GM21390 (cell line): ENCODE measurements at regions not wholly inside any gene's neighbourhood (a gene's known extent, or its start where the extent isn't known, plus 50 kb on each side); places are given as distances from the start of the nearest gene placed in this dataset.
"Not testable (repeated sequence)": the region's sequence is repeated elsewhere in the genome, so short reads cannot be mapped to it uniquely, and the experiment has no call there.

Experiments
- ATAC-seq: cut with Tn5 transposase; IDR thresholded peaks from one replicate; pipeline ENCODE4 v1.9.1; 2021; ENCODE audit not compliant: unreplicated experiment

DNA sequence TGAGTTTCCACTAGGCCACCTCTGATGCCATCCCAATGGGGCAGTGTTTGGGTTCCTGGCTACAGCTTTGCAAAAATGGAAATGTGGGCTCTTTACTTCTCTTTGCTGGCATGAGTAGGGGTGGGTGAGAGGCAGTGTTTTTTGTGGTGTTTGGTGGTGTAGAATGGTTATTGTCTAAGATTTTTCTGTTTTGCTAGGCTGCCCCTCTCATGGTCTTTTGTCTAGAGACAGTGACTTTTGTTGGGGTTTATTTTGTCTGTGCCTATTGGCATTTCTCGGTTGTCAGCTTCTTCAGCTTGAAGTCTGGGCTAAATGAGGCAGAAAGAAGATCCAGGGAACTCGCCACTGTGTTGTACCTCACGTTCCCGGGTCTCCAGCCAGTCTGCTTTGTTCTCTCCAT lies 112.1 kb downstream of the CENPF start:
- ATAC-seq, result no peak

DNA sequence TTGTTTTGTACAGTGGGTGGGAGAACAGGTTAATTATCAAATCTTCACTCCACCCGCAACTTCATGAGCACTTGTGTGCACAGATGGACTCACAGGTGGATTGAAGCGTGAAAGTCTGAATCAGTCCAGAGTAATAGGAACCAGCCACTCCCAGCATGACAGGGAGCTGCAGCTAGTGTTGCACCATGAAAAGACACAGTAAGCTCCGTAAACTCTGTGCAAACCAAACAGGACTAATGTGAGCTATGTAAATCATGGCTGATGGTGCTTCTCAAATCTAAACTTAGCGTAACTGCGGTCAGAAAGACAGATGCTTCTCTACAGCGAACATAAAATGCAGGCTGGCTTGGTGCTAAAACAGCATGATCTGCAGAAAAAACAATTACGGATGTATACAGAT lies 114.4 kb downstream of the CENPF start:
- ATAC-seq, result no peak

GRCh38 chr1:214718724-214719123 lies 115.7 kb downstream of the CENPF start:
- no peak for ATAC-seq

- no peak for ATAC-seq
Measured at GRCh38 chr1:214719207-214719606, 116.2 kb downstream of the CENPF start.

DNA sequence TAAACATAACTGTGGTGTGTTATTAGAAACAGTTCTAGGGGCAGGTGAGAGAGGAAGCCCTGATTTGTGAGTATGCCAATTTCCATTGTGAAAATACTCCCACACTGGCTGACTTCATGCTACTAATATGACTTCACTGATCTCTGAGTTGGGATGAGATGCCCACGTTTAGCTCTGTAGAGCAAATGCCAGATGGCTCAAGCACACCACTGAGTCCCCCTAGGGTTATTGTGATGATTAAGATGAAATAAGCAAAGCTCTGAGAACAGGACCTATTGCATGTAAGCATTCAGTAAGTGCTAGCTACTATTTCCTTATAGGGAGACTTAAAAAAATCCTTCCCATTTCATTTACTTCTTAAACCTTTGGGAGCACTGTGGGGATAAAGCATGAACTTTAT lies 117.6 kb downstream of the CENPF start:
- no peak for ATAC-seq

- no peak for ATAC-seq
Measured at GRCh38 chr1:214727274-214727673, 124.3 kb downstream of the CENPF start.

GRCh38 chr1:214739621-214740238 lies 136.7 kb downstream of the CENPF start:
- no peak for ATAC-seq

DNA sequence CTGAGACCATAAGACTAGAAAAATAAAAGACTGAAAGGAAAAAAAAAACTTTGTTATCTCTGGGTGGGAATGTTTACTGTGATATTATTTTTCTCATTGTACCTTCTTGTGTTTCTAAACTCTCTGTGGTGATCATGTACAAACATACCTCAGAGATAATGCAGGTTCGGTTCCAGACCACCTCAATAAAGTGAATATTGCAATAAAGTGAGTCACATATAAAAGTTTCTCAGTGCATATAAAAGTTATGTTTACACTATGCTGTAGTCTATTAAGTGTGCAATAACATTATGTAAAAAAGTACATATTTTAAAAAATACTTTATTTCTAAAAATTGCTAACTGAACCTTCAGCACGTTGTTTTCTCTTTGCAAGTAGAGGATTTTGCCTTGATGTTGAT lies 137.5 kb downstream of the CENPF start:
- no peak for ATAC-seq

- no peak for ATAC-seq
Measured at GRCh38 chr1:214747050-214747635, 144.1 kb downstream of the CENPF start.

- ATAC-seq, result no peak
Measured at GRCh38 chr1:214753236-214753852, 150.3 kb downstream of the CENPF start.

DNA sequence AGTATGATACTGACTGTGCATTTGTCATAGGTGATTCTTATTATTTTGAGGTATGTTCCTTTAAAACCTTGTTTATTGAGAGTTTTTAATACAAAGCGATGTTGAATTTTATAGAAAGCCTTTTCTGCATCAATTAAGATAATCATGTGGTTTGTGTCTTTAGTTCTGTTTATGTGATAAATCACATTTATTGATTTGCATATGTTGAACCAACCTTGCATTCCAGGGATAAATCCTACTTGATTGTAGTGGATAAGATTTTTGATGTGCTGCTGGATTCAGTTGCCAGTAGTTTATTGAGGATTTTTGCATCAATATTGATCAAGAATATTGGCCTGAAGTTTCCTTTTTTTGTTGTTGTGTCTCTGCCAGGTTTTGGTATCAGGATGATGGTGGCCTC lies 158.0 kb downstream of the CENPF start:
- ATAC-seq, result no peak

- ATAC-seq, result no peak
Measured at GRCh38 chr1:214762902-214763301, 159.9 kb downstream of the CENPF start.

- ATAC-seq, result no peak
Measured at GRCh38 chr1:214764502-214764901, 161.5 kb downstream of the CENPF start.

- no peak for ATAC-seq
Measured at GRCh38 chr1:214767221-214767620, 164.2 kb downstream of the CENPF start.

- ATAC-seq, result not testable (repeated sequence)
Measured at GRCh38 chr1:214769666-214770065, 166.7 kb downstream of the CENPF start.

DNA sequence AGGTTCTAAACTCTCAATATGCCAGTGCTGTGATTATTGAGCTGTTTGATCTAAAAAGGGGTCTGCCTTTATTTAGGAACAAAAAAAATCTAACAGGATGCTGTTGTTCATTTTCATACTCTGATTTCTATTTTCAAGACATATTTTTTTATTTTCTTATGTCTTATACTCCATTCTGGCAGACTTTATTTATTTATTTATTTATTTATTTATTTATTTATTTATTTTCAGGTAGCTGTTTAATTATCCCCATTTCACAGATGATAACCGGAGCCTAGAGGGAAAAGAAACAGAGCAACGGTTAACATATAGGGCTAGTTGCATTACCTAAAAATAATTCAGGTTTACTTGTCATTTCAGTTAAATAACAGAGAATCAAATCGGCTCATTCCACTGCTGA lies 174.4 kb downstream of the CENPF start:
- ATAC-seq, result no peak

- ATAC-seq, result no peak
Measured at GRCh38 chr1:214791961-214792360, 189.0 kb downstream of the CENPF start.

DNA sequence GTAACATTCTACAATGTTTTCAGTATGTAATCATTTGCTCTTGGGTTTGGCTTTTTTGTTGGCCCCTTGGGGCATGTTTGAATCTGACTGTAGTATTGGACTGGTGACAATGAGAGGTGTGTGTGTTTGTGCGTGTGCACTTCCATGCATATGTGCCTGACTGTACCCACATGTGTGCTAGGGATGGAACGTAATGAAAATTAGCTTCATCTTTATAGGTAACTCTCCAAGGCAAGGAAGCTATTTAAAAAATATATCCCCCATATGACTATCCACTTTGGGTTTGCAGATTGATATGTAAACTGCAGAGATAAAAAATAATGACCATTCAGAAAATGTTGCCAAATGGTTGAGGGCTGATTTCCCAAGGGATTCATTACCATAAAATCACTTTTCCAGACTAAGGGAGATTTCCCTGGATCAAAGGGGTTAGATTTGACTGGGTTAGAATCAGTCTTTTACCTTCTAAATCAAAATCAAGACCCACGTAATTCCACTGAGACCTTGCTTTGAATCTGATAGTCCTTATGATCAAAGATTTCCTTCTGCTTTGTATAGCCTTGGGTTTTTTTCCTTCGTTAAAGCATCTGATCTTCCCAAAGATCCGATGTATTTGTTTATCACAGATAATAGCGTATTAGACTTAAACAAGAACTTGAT lies 189.7 kb downstream of the CENPF start:
- ATAC-seq, result no peak

- ATAC-seq, result no peak
Measured at GRCh38 chr1:214793708-214794107, 190.7 kb downstream of the CENPF start.

DNA sequence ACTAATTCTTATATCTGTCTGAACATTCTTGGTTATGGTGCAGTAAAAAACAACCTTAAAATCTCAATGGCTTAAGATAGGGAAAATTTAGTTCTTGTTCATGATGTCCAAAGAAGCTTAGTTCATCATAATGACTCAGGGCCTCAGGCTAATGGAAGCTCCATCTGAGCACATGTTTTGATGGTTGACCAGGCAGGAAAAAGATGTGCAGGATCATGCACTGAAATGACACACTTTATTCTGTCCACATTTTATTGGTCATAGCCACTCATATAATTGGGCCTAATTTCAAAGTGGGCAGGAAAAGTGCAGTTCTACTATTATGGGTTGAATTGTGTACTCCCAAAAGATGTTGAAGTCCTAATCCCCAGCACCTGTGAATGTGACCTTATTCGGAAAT lies 198.2 kb downstream of the CENPF start:
- no peak for ATAC-seq

- no peak for ATAC-seq
Measured at GRCh38 chr1:214808845-214809460, 206.0 kb downstream of the CENPF start.

DNA sequence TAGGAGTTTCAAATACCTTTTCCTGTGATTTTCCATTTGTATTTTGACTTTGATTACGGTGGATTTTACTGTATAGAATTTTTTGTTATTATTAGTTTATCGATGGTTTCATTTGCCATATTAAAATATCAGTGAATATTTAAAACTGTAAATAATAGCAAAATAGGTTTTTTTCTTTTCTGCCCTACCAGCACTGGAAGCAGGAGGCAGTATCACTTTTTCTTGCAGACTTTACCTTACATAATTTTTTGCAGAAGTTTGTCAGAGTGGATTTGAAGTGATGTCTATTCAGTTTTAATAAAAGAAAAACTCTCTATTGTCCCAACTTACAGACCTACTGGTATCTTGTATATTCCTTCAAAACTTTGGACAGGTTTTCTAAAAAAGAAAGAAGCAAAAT lies 213.6 kb downstream of the CENPF start:
- no peak for ATAC-seq
